ENCODE measurements at regions not wholly inside any gene's neighbourhood (a gene's known extent, or its start where the extent isn't known, plus 50 kb on each side); places are given as distances from the start of the nearest gene placed in this dataset.

DNA sequence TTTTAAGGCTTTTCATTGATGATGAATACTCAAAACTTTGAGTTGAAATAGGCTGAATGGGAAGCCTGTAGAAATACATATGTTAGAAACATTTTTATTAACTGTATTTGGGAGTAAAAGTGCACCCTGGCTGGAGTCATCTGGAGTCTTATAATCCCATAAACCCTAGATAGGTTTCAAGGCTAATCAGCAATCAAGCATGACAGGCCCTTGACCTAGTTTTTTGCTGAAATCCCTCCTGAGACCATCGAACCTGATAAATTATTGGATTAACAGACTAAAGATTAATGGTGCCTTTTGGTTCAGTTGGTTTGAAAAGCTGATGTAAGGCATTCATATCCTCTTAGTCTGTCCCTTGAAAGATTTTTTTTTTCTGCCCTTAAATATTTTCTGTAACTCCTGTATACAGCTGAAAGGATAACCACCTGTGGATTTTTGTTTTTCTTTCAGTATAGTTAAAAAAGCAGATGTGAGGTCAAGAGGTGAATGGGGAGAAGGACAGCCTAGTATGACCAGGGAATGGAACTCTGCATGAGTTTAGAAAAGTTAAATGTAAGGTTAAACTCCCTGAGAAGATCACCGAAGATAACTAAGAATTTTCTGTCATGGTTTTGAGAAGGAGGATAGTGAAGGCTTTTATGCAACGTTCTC lies 69.4 kb upstream of the STXBP5L start:
- no peak for TF ChIP-seq POLR2A (IDR thresholded peaks at IDR 0.05)
- TF ChIP-seq EP300 (IDR thresholded peaks at IDR 0.05), result no peak
- TF ChIP-seq CTCF (IDR thresholded peaks at IDR 0.05), result no peak
